AG08395 (cell line): ENCODE measurements at regions not wholly inside any gene's neighbourhood (a gene's known extent, or its start where the extent isn't known, plus 50 kb on each side); places are given as distances from the start of the nearest gene placed in this dataset.
"Not testable (repeated sequence)": the region's sequence is repeated elsewhere in the genome, so short reads cannot be mapped to it uniquely, and the experiment has no call there.

Source experiments
- DNase-seq: peaks from one replicate; pipeline ENCODE4 v3.0.0; 2012; ENCODE audit warnings: mixed read lengths, low spot score

DNA sequence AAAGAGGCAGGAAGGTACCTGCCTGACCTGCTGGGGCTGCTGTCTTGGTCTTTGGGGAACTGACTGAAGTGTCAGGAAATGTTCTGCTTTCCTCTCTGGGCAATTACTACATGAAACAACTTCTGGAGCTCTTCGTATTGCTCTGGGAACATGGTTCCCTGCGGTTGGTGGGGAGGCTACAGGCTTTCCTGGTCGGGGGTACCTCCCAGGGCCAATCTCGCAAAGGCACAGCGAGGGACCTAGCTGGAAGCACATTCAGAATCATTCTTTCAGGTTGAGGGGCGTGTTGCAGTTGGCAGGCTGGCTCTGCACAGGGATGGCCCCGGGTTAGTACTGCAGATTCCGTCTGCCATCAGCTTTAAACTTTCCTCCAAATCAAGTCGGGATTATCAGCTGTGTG lies 88.9 kb upstream of the RANBP3L start:
- no peak for DNase-seq

GRCh38 chr5:36392186-36392585 lies 90.5 kb upstream of the RANBP3L start:
- DNase-seq = no peak

DNA sequence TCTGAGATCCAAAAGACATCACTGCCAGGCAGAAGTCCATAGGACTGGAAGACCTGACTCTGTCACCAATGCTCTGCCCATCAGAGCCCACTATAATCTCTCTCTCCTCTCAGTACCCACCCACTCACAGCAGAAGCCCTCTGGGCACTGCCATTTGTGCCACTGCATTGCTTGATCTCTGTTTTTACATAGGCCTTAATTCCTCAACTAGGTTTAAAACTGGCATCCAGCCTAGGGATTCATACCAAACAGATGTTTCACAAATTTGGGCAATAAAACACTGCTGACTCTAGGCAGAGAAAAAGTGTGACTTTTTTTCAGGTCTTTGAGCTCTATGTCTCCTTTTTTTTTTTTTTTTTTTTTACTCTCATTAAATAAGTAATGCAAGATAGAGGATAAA lies 91.1 kb upstream of the RANBP3L start:
- peak; percentile 71 for DNase-seq

- DNase-seq = no peak
These were observed 92.1 kb upstream of the RANBP3L start for GRCh38 chr5:36393656-36394428.

DNA sequence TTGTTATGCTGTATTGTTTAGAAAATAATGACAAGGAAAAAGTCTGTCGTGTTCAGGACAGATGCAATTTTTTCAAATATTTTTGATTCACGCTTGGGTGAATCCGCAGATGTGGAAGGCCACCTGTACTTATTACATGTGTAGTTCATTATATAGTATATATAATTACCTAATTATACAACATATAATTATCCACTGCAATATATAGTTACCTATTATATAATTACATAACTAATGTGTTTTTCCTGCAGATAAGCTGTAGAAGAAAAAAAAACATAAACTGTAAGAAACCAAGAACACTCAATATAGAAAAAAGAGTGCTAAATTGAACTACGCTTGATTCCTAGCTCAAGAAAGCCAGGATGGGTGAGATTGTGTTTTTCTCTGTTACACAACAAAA lies 93.6 kb upstream of the RANBP3L start:
- no peak for DNase-seq

DNA sequence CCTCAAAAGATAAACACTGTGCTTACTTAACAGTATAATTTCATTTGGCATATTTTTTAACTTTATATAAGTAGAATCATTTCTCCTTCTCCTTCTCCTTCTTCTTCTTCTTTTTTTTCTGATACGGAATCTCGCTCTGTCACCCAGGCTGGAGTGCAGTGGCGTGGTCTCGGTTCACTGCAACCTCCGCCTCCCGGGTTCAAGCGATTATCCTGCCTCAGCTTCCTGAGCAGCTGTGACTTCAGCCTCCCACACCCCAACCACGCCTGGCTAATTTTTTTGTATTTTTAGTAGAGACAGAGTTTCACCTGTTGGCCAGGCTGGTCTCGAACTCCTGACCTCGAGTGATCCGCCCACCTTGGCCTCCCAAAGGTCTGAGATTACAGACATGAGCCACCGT lies 94.2 kb upstream of the RANBP3L start:
- not testable (repeated sequence) for DNase-seq

- DNase-seq = no peak
These were observed 94.9 kb upstream of the RANBP3L start for GRCh38 chr5:36396640-36397039.

DNA sequence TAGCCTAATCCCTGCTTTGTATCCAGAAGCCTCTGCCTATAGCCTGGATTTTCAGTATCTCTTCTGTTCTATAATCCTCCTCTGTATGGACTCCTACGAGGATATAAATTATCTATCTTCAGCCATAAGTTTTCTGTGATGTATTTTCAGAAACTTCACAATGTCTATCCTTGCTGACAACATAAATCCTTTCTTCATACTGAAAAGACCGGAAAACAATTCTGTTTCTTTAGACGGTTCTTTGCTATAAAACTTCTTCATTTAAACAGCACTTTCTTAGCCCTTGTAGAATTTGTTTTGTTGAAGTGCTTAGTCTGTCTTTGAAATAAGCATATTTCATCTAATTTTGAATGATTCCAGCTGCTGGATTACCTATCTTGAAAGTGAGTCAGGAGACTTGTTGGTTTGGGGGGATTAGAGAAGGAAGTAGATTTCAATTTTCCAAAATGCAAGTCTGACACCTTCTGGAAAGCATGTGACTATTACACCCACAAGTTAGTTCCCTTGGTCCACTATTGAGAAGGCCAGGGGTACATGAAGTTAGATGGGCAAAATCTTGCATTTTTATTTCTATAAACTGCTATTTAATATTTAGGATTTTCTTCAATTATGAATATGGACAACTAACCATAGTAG lies 96.3 kb upstream of the RANBP3L start:
- DNase-seq = peak; percentile 45

DNA sequence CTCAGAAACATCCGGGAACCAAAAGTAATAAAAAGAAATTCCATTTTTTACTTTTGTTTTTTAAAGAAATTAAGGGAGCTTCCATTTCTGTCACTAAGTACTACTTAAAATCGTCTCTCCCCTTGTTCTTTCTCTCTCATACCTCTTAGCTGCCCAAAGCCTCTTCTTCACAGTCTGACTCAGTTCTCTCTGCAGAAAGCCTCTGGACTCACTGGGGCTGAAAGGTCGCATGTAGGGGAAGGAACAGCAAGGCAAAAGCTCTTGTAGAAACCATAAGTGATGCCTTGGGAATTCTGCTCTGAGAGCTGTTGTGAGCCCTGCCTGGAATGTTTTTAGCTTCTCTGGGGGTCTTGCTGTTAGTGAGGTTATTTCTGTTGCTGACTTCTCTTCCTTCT lies 100.8 kb upstream of the RANBP3L start:
- no peak for DNase-seq

DNA sequence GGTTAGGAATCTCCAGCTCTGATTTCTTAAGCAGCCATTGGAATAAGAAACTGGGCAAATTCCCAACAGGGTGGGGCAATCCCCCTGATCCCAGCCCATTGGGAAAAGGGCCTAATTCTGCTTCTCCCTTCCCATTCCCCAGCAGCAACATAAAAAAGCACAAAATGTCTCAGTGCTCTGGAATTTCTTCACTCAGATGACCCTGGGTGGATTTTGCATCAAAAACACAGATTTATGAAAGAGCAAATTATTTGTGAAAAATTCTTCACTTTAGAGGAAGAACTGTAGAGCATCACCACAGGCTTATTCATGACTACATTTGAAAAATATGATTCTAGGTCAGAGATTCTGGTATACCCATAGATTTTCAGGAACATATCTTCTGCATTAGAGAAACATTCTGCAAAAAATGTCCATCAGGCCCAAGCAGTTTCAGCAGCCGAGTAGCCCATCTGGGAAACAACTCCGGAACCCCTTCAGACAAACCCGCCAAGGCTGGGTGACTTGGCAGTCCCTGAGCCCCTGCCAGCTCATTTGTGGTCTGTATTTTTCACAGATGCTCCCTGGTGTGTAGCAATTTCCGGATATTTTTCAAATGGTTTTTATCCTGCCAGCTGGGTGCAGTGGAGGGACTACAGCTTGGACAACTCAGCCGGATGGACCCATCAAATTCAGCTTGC lies 102.1 kb upstream of the RANBP3L start:
- peak; percentile 86 for DNase-seq

DNA sequence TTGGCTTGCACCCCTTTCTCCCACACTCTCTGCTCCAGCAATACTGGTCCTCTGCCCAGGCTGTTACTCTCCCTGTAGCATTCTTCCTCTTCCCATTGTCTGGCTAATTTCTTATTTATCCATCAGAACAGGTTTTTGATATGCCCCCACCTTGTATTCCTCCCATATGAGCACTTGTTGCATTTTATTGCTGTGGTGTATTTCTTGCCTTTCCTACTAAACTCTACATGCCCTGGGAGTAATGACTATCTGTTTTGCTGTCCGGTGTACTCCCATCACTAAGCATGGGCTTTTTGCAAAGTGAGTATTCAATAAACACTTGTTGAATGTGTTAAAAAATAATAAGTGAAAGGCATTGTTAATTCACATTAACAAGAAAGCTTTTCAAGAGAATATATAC lies 104.3 kb upstream of the RANBP3L start:
- DNase-seq = no peak

DNA sequence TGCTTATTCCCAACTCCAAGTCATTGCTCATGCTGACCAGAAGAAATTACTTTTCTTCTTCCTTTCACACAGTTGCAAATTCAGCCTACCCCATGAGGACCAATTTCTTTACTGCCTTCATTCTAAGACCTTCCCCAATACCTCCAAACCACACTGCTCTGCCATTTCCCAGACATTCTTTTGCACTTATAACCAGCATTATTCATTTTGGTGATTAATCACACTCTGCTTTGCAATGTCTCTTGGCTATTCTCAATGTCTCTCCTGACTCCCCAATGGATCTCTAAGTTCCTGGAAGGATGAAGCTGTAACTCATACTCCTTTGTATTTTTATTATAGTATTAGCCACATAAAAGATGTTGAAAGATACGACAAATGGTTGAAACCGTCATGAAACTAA lies 105.7 kb upstream of the RANBP3L start:
- DNase-seq = no peak

DNA sequence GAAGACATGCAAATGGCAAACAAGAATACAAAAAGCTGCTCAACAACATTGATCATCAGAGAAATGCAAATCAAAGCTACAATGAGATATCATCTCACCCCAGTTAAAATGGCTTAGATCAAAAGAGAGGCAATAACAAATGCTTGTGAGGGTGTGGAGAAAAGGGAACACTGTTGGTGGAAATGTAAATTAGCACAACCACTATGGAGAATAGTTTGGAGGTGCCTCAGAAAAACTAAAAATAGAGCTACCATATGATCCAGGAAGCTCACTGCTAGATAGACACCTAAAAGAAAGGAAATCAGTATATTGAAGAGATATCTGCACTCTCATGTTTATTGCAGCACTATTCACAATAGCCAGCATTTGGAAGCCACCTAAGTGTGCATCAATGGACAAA lies 108.0 kb upstream of the RANBP3L start:
- DNase-seq = not testable (repeated sequence)

- DNase-seq = not testable (repeated sequence)
These were observed 109.0 kb upstream of the RANBP3L start for GRCh38 chr5:36410672-36411071.

- peak; percentile 49 for DNase-seq
These were observed 113.2 kb upstream of the RANBP3L start for GRCh38 chr5:36414869-36415282.

DNA sequence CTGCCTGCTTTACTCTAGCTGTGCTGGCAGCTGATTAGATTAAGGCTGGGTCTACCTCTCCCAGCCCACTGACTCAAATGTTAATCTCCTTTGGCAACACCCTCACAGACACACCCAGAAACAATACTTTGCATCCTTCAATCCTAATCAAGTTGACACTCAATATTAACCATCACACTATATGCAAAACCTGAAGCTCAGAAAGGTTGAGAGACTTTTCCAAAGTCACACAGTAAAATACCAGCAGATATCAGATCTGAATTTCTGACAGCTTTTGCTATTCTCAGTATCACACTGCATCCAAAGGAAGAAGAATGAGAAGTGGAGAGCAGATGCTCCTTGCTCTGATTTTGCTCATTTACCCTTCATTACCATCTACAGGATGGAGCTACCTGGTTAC lies 114.9 kb upstream of the RANBP3L start:
- DNase-seq = no peak

- DNase-seq = no peak
These were observed 115.5 kb upstream of the RANBP3L start for GRCh38 chr5:36417221-36417620.

DNA sequence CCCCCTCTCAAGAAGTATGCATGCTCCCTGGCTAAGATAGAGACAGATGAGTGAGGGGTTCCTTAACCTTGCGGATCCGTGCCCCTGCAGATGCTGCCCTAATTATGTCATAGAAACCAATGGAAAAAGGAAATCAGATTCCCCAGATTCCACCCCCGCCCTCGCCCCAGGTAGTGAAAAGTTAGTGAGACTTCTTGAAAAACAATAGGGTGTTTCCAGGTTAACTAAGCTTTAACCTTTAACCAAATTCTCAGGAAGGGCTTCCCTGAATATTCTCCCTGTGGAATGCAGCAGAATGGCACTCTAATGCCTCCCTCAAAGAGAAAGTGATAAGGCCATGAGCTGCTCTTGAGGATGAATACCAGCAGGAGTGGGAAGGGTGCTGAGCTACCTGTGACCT lies 116.0 kb upstream of the RANBP3L start:
- no peak for DNase-seq

GRCh38 chr5:36418152-36418979 lies 116.7 kb upstream of the RANBP3L start:
- no peak for DNase-seq

- no peak for DNase-seq
These were observed 119.6 kb upstream of the RANBP3L start for GRCh38 chr5:36421256-36421655.

GRCh38 chr5:36422952-36423351 lies 121.2 kb upstream of the RANBP3L start:
- DNase-seq = peak; percentile 35

DNA sequence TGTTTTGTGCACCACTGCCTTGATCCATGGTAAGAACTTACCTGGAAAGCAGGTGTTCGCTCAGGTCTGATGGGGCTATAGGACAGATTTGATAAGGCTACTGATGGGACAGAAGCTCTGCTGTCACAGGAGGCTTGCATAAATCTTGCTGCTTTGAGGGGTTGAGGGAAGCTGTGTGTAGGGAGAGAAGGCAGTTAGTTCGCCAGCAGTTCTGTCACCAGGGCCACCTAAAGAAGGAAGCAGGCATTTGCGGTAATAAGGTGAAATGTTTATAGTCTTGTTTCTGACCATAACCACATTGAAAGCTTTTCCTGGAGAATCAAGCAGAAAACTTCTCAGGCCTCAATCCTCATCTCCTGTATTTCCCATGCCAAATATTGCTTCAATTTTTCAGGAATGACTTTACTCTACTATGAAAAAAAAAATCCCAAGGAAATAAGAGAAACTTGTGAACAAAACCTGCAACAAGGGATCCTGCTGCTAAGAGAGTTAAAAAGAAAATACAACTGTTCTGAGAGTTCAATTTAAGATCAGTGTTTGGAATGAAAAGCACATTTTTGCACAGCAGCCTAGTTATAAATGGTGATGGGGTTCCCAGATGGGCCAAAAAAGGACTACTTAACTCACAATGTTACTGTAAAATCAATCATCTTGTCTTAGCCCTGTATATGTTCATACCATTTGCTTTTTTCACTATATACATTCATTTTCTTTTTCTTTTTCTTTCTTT lies 122.0 kb upstream of the RANBP3L start:
- no peak for DNase-seq
